GM23338 (cell line): ENCODE measurements at regions not wholly inside any gene's neighbourhood (a gene's known extent, or its start where the extent isn't known, plus 50 kb on each side); places are given as distances from the start of the nearest gene placed in this dataset.

Experiments used
- ATAC-seq: fragments of 200-7000 bp; cut with Tn5 transposase; 3 replicates; pipeline ENCODE4 v1.9.1; 2020
- DNase-seq: peaks from one replicate; pipeline ENCODE4 v3.0.0-alpha.2; 2015; ENCODE audit warnings: low spot score
- H2AFZ ChIP-seq: fragments of 200-600 bp; sonication (generic); 2 replicates; pipeline ENCODE4 v1.8.0; 2016; ENCODE audit warnings: antibody characterized with exemption, mild to moderate bottlenecking, moderate library complexity
- H3F3A ChIP-seq: fragments of 200-600 bp; sonication (generic); replicated peaks from 2 replicates; pipeline ENCODE4 v1.8.0; 2017; ENCODE audit warnings: antibody characterized with exemption, mixed run types, low read depth
- H3K27ac ChIP-seq: fragments of 200-600 bp; sonication (generic); 2 replicates; pipeline ENCODE4 v1.6.1; 2016; ENCODE audit warnings: low read depth
- H3K27me3 ChIP-seq: fragments of 200-600 bp; sonication (generic); 2 replicates; pipeline ENCODE4 v1.8.0; 2016; ENCODE audit warnings: mild to moderate bottlenecking, mixed run types, moderate library complexity; ENCODE audit not compliant: insufficient read depth
- H3K36me3 ChIP-seq: fragments of 200-600 bp; sonication (generic); 2 replicates; pipeline ENCODE4 v1.8.0; 2016; ENCODE audit warnings: mild to moderate bottlenecking; ENCODE audit not compliant: insufficient read depth
- H3K4me1 ChIP-seq: fragments of 200-600 bp; sonication (generic); 2 replicates; pipeline ENCODE4 v1.8.0; 2016; ENCODE audit warnings: mild to moderate bottlenecking, moderate library complexity; ENCODE audit not compliant: insufficient read depth
- H3K4me2 ChIP-seq: fragments of 200-600 bp; sonication (generic); 2 replicates; pipeline ENCODE4 v1.7.1; 2017; ENCODE audit warnings: mixed run types
- H3K4me3 ChIP-seq: fragments of 200-600 bp; sonication (generic); 2 replicates; pipeline ENCODE4 v1.6.1; 2016; ENCODE audit warnings: mixed run types
- H3K79me2 ChIP-seq: fragments of 200-600 bp; sonication (generic); replicated peaks from 2 replicates; pipeline ENCODE4 v1.8.0; 2017; ENCODE audit warnings: mild to moderate bottlenecking; ENCODE audit not compliant: insufficient read depth
- H3K9me2 ChIP-seq: fragments of 200-600 bp; sonication (generic); 2 replicates; pipeline ENCODE4 v1.8.0; 2017; ENCODE audit not compliant: insufficient read depth
- H4K20me1 ChIP-seq: fragments of 200-600 bp; sonication (generic); replicated peaks from 2 replicates; pipeline ENCODE4 v1.8.0; 2017; ENCODE audit warnings: mild to moderate bottlenecking; ENCODE audit not compliant: insufficient read depth
- H3K27ac Mint-ChIP-seq: 2 replicates; pipeline ENCODE4 v1.8.0; 2020; ENCODE audit warnings: inconsistent platforms, mild to moderate bottlenecking, moderate library complexity, mixed read lengths
- H3K27me3 Mint-ChIP-seq: 3 replicates; pipeline ENCODE4 v1.8.0; 2022; ENCODE audit warnings: low read depth, mild to moderate bottlenecking, moderate library complexity, mixed read lengths, inconsistent platforms; ENCODE audit not compliant: insufficient read depth, poor library complexity
- H3K36me3 Mint-ChIP-seq: 3 replicates; pipeline ENCODE4 v1.8.0; 2021; ENCODE audit warnings: low read depth, mild to moderate bottlenecking, inconsistent platforms, moderate library complexity, mixed read lengths
- H3K4me1 Mint-ChIP-seq: 3 replicates; pipeline ENCODE4 v1.8.0; 2020; ENCODE audit warnings: mild to moderate bottlenecking, inconsistent platforms, mixed read lengths
- H3K4me3 Mint-ChIP-seq: 3 replicates; pipeline ENCODE4 v1.8.0; 2021; ENCODE audit warnings: moderate library complexity, mild to moderate bottlenecking, inconsistent platforms, mixed read lengths
- H3K9me3 Mint-ChIP-seq: 3 replicates; pipeline ENCODE4 v1.8.0; 2020; ENCODE audit warnings: moderate library complexity, mild to moderate bottlenecking, inconsistent platforms, mixed read lengths
- CREB1 ChIP-seq: fragments of 250-450 bp; sonication (Bioruptor Pico); IDR thresholded peaks from 2 replicates; pipeline ENCODE4 v1.5.0; 2020; ENCODE audit warnings: low read depth, mild to moderate bottlenecking, moderate library complexity
- EZH2 ChIP-seq: fragments of 200-600 bp; sonication (generic); IDR thresholded peaks from one replicate; pipeline ENCODE4 v1.8.0; 2017; ENCODE audit warnings: antibody characterized with exemption, mild to moderate bottlenecking, low read depth; ENCODE audit not compliant: unreplicated experiment
- EZH2phosphoT487 ChIP-seq: fragments of 200-600 bp; sonication (generic); IDR thresholded peaks from one replicate; pipeline ENCODE4 v1.8.1; 2018; ENCODE audit warnings: antibody characterized with exemption; ENCODE audit not compliant: unreplicated experiment
- JUNB ChIP-seq: IDR thresholded peaks from one replicate; pipeline ENCODE4 v1.6.1; 2016; ENCODE audit warnings: antibody characterized with exemption; ENCODE audit not compliant: unreplicated experiment
- NANOG ChIP-seq: IDR thresholded peaks from 2 replicates; pipeline ENCODE4 v1.6.1; 2016; ENCODE audit warnings: antibody characterized with exemption, borderline replicate concordance
- POLR2AphosphoS5 ChIP-seq: IDR thresholded peaks from 2 replicates; pipeline ENCODE4 v1.6.1; 2016; ENCODE audit warnings: antibody characterized with exemption, low read depth
- STAT1 ChIP-seq: IDR thresholded peaks from one replicate; pipeline ENCODE4 v1.6.1; 2016; ENCODE audit warnings: antibody characterized with exemption; ENCODE audit not compliant: unreplicated experiment
- ZNF114 ChIP-seq: fragments of 250-450 bp; sonication (Bioruptor Pico); IDR thresholded peaks from 2 replicates; pipeline ENCODE4 v1.5.0; 2020; ENCODE audit warnings: mild to moderate bottlenecking, moderate library complexity
- ZNF331 ChIP-seq: fragments of 250-450 bp; sonication (Bioruptor Pico); IDR thresholded peaks from 2 replicates; pipeline ENCODE4 v1.5.0; 2020; ENCODE audit warnings: low read depth, mild to moderate bottlenecking, moderate library complexity
- TF ChIP-seq, protein P1 (sequence below): IDR thresholded peaks from one replicate; pipeline ENCODE4 v1.6.1; 2018; ENCODE audit warnings: antibody characterized with exemption; ENCODE audit not compliant: unreplicated experiment
- TF ChIP-seq, protein P2 (sequence below): IDR thresholded peaks from 2 replicates; pipeline ENCODE4 v1.6.1; 2016; ENCODE audit warnings: antibody characterized with exemption
- TF ChIP-seq, protein P3 (sequence below): fragments of 250-450 bp; sonication (Bioruptor Pico); IDR thresholded peaks from 2 replicates; pipeline ENCODE4 v1.5.0; 2020; ENCODE audit warnings: mild to moderate bottlenecking, moderate library complexity
- TF ChIP-seq, protein P4 (sequence below), 2 experiments: fragments of 200-600 bp in 1 of 2; sonication (generic) in 1 of 2; conservative IDR thresholded peaks; 2 replicates each; pipeline versions ENCODE4 v1.5.1 to v1.6.1; 2016 to 2017; ENCODE audit warnings: antibody characterized with exemption in 2 of 2, low read depth in 2 of 2, mild to moderate bottlenecking in 2 of 2, moderate library complexity in 1 of 2

DNA sequence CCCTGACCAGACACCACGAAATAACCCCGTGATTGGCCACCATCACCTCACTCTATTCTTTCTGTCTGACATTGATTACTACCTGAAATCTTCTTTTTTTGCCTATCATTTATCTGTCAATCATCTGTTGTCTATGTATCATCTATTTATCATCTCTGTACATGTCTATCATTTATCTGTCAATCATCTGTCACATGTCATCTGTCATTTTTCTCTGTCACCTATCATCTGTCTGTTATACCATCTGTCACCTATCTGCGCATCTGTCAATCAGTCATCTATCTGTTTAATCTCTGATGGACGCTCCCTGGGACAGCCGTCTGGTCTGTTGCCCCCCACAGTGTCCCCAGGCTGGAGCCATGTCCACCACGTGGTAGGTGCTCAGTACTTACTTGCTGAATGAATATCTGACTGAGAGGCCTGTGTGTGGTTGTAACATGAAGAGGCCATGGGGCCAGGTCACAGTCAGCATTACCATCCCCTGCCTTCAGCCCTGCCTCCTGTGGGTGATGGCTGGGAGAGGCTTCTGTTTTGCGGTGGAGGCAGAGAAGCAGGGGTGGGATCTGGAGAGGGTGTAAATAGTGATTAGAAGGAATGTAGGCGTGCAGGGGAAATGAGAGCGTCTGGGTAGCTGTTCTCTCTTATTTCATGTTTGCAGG lies 302.7 kb downstream of the QKI start:
- peaks cover 7% of the 10 kb centered on the region for H3K27me3 Mint-ChIP-seq
- ATAC-seq (no peak), DNase-seq (no peak)
- no peak overlapping the region for H3K27ac Mint-ChIP-seq
- H3K36me3 Mint-ChIP-seq = no peaks in the 10 kb centered on the region
- H3K9me3 Mint-ChIP-seq = peaks cover 2% of the 10 kb centered on the region; the same call in 1 of the 3 replicates
- H3K4me1 Mint-ChIP-seq = no peaks in the 10 kb centered on the region
- Histone ChIP-seq H3K4me2 (no peak overlapping the region), H3K36me3 (no peaks in the 10 kb centered on the region), H3F3A (no peaks in the 10 kb centered on the region), H3K9me2 (no peaks in the 10 kb centered on the region), H3K4me1 (no peaks in the 10 kb centered on the region), H3K27ac (no peak overlapping the region), H4K20me1 (no peaks in the 10 kb centered on the region), H3K27me3 (no peaks in the 10 kb centered on the region), H2AFZ (no peak overlapping the region), H3K4me3 (no peak overlapping the region), H3K79me2 (no peaks in the 10 kb centered on the region)
- no peak overlapping the region for H3K4me3 Mint-ChIP-seq
- no peak for TF ChIP-seq JUNB
- TF ChIP-seq, protein P1, sequence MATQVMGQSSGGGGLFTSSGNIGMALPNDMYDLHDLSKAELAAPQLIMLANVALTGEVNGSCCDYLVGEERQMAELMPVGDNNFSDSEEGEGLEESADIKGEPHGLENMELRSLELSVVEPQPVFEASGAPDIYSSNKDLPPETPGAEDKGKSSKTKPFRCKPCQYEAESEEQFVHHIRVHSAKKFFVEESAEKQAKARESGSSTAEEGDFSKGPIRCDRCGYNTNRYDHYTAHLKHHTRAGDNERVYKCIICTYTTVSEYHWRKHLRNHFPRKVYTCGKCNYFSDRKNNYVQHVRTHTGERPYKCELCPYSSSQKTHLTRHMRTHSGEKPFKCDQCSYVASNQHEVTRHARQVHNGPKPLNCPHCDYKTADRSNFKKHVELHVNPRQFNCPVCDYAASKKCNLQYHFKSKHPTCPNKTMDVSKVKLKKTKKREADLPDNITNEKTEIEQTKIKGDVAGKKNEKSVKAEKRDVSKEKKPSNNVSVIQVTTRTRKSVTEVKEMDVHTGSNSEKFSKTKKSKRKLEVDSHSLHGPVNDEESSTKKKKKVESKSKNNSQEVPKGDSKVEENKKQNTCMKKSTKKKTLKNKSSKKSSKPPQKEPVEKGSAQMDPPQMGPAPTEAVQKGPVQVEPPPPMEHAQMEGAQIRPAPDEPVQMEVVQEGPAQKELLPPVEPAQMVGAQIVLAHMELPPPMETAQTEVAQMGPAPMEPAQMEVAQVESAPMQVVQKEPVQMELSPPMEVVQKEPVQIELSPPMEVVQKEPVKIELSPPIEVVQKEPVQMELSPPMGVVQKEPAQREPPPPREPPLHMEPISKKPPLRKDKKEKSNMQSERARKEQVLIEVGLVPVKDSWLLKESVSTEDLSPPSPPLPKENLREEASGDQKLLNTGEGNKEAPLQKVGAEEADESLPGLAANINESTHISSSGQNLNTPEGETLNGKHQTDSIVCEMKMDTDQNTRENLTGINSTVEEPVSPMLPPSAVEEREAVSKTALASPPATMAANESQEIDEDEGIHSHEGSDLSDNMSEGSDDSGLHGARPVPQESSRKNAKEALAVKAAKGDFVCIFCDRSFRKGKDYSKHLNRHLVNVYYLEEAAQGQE = no peak
- no peak for TF ChIP-seq EZH2
- TF ChIP-seq, protein P2, sequence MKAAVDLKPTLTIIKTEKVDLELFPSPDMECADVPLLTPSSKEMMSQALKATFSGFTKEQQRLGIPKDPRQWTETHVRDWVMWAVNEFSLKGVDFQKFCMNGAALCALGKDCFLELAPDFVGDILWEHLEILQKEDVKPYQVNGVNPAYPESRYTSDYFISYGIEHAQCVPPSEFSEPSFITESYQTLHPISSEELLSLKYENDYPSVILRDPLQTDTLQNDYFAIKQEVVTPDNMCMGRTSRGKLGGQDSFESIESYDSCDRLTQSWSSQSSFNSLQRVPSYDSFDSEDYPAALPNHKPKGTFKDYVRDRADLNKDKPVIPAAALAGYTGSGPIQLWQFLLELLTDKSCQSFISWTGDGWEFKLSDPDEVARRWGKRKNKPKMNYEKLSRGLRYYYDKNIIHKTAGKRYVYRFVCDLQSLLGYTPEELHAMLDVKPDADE = no peak
- no peak for TF ChIP-seq CREB1
- no peak for TF ChIP-seq EZH2phosphoT487
- TF ChIP-seq, protein P3, sequence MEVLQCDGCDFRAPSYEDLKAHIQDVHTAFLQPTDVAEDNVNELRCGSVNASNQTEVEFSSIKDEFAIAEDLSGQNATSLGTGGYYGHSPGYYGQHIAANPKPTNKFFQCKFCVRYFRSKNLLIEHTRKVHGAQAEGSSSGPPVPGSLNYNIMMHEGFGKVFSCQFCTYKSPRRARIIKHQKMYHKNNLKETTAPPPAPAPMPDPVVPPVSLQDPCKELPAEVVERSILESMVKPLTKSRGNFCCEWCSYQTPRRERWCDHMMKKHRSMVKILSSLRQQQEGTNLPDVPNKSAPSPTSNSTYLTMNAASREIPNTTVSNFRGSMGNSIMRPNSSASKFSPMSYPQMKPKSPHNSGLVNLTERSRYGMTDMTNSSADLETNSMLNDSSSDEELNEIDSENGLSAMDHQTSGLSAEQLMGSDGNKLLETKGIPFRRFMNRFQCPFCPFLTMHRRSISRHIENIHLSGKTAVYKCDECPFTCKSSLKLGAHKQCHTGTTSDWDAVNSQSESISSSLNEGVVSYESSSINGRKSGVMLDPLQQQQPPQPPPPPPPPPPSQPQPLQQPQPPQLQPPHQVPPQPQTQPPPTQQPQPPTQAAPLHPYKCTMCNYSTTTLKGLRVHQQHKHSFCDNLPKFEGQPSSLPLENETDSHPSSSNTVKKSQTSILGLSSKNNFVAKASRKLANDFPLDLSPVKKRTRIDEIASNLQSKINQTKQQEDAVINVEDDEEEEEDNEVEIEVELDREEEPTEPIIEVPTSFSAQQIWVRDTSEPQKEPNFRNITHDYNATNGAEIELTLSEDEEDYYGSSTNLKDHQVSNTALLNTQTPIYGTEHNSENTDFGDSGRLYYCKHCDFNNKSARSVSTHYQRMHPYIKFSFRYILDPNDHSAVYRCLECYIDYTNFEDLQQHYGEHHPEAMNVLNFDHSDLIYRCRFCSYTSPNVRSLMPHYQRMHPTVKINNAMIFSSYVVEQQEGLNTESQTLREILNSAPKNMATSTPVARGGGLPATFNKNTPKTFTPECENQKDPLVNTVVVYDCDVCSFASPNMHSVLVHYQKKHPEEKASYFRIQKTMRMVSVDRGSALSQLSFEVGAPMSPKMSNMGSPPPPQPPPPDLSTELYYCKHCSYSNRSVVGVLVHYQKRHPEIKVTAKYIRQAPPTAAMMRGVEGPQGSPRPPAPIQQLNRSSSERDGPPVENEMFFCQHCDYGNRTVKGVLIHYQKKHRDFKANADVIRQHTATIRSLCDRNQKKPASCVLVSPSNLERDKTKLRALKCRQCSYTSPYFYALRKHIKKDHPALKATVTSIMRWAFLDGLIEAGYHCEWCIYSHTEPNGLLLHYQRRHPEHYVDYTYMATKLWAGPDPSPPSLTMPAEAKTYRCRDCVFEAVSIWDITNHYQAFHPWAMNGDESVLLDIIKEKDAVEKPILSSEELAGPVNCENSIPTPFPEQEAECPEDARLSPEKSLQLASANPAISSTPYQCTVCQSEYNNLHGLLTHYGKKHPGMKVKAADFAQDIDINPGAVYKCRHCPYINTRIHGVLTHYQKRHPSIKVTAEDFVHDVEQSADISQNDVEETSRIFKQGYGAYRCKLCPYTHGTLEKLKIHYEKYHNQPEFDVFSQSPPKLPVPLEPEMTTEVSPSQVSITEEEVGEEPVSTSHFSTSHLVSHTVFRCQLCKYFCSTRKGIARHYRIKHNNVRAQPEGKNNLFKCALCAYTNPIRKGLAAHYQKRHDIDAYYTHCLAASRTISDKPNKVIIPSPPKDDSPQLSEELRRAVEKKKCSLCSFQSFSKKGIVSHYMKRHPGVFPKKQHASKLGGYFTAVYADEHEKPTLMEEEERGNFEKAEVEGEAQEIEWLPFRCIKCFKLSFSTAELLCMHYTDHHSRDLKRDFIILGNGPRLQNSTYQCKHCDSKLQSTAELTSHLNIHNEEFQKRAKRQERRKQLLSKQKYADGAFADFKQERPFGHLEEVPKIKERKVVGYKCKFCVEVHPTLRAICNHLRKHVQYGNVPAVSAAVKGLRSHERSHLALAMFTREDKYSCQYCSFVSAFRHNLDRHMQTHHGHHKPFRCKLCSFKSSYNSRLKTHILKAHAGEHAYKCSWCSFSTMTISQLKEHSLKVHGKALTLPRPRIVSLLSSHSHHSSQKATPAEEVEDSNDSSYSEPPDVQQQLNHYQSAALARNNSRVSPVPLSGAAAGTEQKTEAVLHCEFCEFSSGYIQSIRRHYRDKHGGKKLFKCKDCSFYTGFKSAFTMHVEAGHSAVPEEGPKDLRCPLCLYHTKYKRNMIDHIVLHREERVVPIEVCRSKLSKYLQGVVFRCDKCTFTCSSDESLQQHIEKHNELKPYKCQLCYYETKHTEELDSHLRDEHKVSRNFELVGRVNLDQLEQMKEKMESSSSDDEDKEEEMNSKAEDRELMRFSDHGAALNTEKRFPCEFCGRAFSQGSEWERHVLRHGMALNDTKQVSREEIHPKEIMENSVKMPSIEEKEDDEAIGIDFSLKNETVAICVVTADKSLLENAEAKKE (CRISPR knock-in tag) = no peak
- TF ChIP-seq ZNF331 (CRISPR knock-in tag) = no peak
- no peak for TF ChIP-seq ZNF114 (CRISPR knock-in tag)
- TF ChIP-seq, protein P4, sequence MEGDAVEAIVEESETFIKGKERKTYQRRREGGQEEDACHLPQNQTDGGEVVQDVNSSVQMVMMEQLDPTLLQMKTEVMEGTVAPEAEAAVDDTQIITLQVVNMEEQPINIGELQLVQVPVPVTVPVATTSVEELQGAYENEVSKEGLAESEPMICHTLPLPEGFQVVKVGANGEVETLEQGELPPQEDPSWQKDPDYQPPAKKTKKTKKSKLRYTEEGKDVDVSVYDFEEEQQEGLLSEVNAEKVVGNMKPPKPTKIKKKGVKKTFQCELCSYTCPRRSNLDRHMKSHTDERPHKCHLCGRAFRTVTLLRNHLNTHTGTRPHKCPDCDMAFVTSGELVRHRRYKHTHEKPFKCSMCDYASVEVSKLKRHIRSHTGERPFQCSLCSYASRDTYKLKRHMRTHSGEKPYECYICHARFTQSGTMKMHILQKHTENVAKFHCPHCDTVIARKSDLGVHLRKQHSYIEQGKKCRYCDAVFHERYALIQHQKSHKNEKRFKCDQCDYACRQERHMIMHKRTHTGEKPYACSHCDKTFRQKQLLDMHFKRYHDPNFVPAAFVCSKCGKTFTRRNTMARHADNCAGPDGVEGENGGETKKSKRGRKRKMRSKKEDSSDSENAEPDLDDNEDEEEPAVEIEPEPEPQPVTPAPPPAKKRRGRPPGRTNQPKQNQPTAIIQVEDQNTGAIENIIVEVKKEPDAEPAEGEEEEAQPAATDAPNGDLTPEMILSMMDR (conservative IDR thresholded peaks at IDR 0.05; ENCODE audit: low read depth in 2 of 2) = no peak
- TF ChIP-seq NANOG = no peak
- TF ChIP-seq POLR2AphosphoS5 = no peak
- TF ChIP-seq STAT1 = no peak
